ENCODE measurements at regions not wholly inside any gene's neighbourhood (a gene's known extent, or its start where the extent isn't known, plus 50 kb on each side); places are given as distances from the start of the nearest gene placed in this dataset.

GRCh38 chr10:29120216-29120615, 168.7 kb upstream of the LYZL1 start:
- TF ChIP-seq CTCF (IDR thresholded peaks at IDR 0.05) (no peak), POLR2A (IDR thresholded peaks at IDR 0.05) (no peak)

Data from tibial nerve (tissue), 3 donors.